Activated T-cell treated with anti-CD3 and anti-CD28 coated beads, Interleukin-2, amount 50 U/mL, for 4 hours (primary cell): ENCODE measurements at regions not wholly inside any gene's neighbourhood (a gene's known extent, or its start where the extent isn't known, plus 50 kb on each side); places are given as distances from the start of the nearest gene placed in this dataset.
"Not testable (repeated sequence)": the region's sequence is repeated elsewhere in the genome, so short reads cannot be mapped to it uniquely, and the experiment has no call there.

Experiments used
- ATAC-seq, 2 donors: fragments of 200-7000 bp; cut with Tn5 transposase; one replicate each; pipeline ENCODE4 v1.10.0; 2021
- DNase-seq: peaks from one replicate; pipeline ENCODE4 v3.0.0-alpha.2; 2020
- H3K27me3 Mint-ChIP-seq: one replicate; pipeline ENCODE4 v1.8.0; 2021; ENCODE audit warnings: low read depth, mixed read lengths
- H3K36me3 Mint-ChIP-seq: one replicate; pipeline ENCODE4 v1.8.0; 2022; ENCODE audit warnings: mixed read lengths; ENCODE audit not compliant: insufficient read depth
- H3K4me1 Mint-ChIP-seq: one replicate; pipeline ENCODE4 v1.8.0; 2021; ENCODE audit warnings: low read depth, mixed read lengths
- H3K4me3 Mint-ChIP-seq: one replicate; pipeline ENCODE4 v1.8.0; 2021; ENCODE audit warnings: mild to moderate bottlenecking, moderate library complexity, mixed read lengths
- H3K9me3 Mint-ChIP-seq: one replicate; pipeline ENCODE4 v1.8.0; 2021; ENCODE audit warnings: mixed read lengths

- ATAC-seq: no peak
- Mint-ChIP-seq H3K4me3 (no peak overlapping the region), H3K36me3 (no peaks in the 10 kb centered on the region), H3K4me1 (no peaks in the 10 kb centered on the region), H3K9me3 (peaks cover 4% of the 10 kb centered on the region), H3K27me3 (peaks cover 3% of the 10 kb centered on the region)
- no peak for DNase-seq
These were observed 117.1 kb downstream of the MED10 start for GRCh38 chr5:6261256-6261655.

GRCh38 chr5:6260846-6261245 lies 117.5 kb downstream of the MED10 start:
- no peak for ATAC-seq
- H3K9me3 Mint-ChIP-seq: peaks cover 4% of the 10 kb centered on the region
- H3K4me3 Mint-ChIP-seq: no peak overlapping the region
- no peaks in the 10 kb centered on the region for H3K4me1 Mint-ChIP-seq
- H3K27me3 Mint-ChIP-seq: peaks cover 3% of the 10 kb centered on the region
- DNase-seq: no peak
- H3K36me3 Mint-ChIP-seq: no peaks in the 10 kb centered on the region

GRCh38 chr5:6256901-6257300 lies 121.4 kb downstream of the MED10 start:
- no peaks in the 10 kb centered on the region for H3K4me1 Mint-ChIP-seq
- H3K36me3 Mint-ChIP-seq: no peaks in the 10 kb centered on the region
- no peak overlapping the region for H3K4me3 Mint-ChIP-seq
- H3K27me3 Mint-ChIP-seq: peaks cover 3% of the 10 kb centered on the region
- DNase-seq (no peak), ATAC-seq (no peak)
- H3K9me3 Mint-ChIP-seq: peaks cover 4% of the 10 kb centered on the region

DNA sequence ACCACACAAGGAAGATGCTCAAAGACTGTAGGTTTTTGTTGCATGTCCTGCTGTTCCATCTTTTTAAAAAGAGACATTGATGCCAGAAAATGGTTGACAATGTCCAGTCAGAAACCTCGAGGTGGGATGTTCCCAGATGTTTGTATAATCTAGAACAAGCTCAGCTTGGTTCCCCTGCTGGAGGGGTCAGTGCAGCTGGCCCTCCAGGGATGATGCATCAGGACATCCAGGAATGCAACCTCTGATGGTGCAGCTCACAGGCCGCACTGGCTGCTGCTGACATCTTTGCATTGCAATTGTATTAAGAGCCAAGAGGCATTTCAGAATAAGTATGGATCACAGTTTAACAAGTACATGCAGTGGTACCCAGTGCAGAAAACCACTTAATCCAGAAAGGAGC lies 122.4 kb downstream of the MED10 start:
- ATAC-seq (no peak), DNase-seq (no peak)
- Mint-ChIP-seq H3K27me3 (peaks cover 3% of the 10 kb centered on the region), H3K36me3 (no peaks in the 10 kb centered on the region), H3K4me1 (no peaks in the 10 kb centered on the region), H3K9me3 (peaks cover 7% of the 10 kb centered on the region), H3K4me3 (no peak overlapping the region)

DNA sequence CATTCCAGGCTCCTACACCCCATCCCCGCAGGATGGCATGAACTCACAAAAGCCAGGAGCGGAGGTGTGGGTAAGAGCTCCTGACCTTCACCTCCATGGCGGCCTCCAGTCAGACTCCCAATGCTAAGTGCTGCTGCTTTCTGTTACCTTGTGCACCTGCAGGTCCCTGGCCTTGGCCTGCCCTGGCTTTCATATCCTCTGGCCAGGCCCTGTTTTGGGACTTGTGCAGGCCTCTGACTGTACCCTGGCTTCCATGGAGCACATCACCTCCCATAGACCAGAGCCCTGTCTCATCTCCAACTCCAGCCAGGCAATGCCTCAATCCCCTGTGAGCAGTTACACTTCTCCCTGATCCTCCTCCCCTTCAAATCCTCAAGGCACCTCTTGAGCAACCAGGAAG lies 124.5 kb downstream of the MED10 start:
- DNase-seq: no peak
- no peaks in the 10 kb centered on the region for H3K36me3 Mint-ChIP-seq
- no peaks in the 10 kb centered on the region for H3K27me3 Mint-ChIP-seq
- peaks cover 8% of the 10 kb centered on the region for H3K9me3 Mint-ChIP-seq
- H3K4me3 Mint-ChIP-seq: no peak overlapping the region
- no peak for ATAC-seq
- no peaks in the 10 kb centered on the region for H3K4me1 Mint-ChIP-seq

DNA sequence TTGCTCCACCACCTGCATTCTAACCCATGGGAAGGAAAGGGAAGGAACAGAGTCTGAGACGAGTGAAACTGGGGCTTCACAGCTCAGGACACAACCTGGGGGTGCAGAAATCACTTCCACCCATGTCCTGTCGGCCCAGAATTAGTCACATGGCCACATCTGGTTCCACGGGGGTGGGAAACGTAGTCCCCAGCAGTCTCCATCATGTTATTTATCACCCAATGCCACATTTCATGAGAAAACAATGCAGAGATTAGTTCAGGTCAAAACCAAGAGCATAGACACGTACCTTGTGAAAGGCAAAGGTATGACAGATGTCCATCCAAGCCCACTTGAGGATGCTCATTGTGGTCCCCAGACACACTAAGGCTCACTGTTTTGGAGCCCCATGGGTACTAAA lies 125.1 kb downstream of the MED10 start:
- H3K4me1 Mint-ChIP-seq: no peaks in the 10 kb centered on the region

DNA sequence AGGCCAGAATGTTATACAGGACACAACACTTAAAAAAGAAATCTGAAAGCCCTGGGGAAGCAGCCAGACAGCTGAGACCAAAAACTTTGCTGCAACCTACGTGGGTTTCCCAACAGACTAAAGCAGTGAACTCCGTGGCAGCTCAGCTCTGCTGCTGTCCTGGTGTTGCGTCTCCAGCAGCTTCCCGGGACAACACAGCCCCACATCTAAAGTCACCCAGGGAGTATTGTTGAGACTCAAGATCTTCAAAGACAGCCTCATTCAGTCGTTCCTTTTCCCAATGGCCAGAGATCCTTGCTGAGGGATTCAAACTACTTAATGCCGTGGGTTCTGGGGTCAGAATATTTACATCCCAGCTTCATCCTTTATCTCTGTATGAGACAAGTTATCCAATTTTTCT lies 125.8 kb downstream of the MED10 start:
- ATAC-seq: no peak
- no peaks in the 10 kb centered on the region for H3K27me3 Mint-ChIP-seq
- DNase-seq: no peak
- peaks cover 7% of the 10 kb centered on the region for H3K9me3 Mint-ChIP-seq
- no peaks in the 10 kb centered on the region for H3K36me3 Mint-ChIP-seq
- no peak overlapping the region for H3K4me3 Mint-ChIP-seq
- no peaks in the 10 kb centered on the region for H3K4me1 Mint-ChIP-seq

More for the DNA sequence above, 125.1 kb downstream of the MED10 start:
- Mint-ChIP-seq H3K9me3 (peaks cover 8% of the 10 kb centered on the region), H3K36me3 (no peaks in the 10 kb centered on the region), H3K27me3 (no peaks in the 10 kb centered on the region), H3K4me3 (no peak overlapping the region)
- ATAC-seq: no peak
- no peak for DNase-seq

- H3K27me3 Mint-ChIP-seq: no peaks in the 10 kb centered on the region
- no peak overlapping the region for H3K4me3 Mint-ChIP-seq
- DNase-seq (no peak), ATAC-seq (no peak)
- H3K4me1 Mint-ChIP-seq: no peaks in the 10 kb centered on the region
- no peaks in the 10 kb centered on the region for H3K36me3 Mint-ChIP-seq
- peaks cover 4% of the 10 kb centered on the region for H3K9me3 Mint-ChIP-seq
These were observed 126.7 kb downstream of the MED10 start for GRCh38 chr5:6251565-6252102.

- Mint-ChIP-seq H3K36me3 (no peaks in the 10 kb centered on the region), H3K27me3 (no peaks in the 10 kb centered on the region), H3K4me1 (no peaks in the 10 kb centered on the region), H3K4me3 (no peak overlapping the region), H3K9me3 (peaks cover 4% of the 10 kb centered on the region)
- DNase-seq (no peak), ATAC-seq (no peak)
These were observed 128.2 kb downstream of the MED10 start for GRCh38 chr5:6250121-6250520.

DNA sequence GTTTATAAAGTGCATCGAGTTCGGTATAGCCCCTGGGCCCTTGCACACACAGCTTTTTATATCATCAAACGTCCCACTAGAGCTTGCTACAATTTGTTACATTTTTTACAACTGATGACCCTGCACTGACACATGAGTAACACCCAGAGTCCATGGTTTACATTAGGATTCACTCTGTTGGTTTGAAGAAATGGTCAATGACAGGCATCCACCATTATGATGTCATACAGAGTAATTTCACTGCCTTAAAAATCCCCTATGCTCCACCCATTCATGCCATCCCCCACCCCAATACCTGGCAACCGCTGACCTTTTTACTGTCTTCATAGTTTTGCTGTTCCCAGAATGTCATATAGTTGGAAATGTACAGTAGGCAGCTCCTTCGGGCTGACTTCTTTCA lies 130.2 kb downstream of the MED10 start:
- ATAC-seq (no peak), DNase-seq (no peak)
- no peak overlapping the region for H3K4me3 Mint-ChIP-seq
- no peaks in the 10 kb centered on the region for H3K4me1 Mint-ChIP-seq
- H3K36me3 Mint-ChIP-seq: no peaks in the 10 kb centered on the region
- H3K27me3 Mint-ChIP-seq: no peaks in the 10 kb centered on the region
- peaks cover 4% of the 10 kb centered on the region for H3K9me3 Mint-ChIP-seq

DNA sequence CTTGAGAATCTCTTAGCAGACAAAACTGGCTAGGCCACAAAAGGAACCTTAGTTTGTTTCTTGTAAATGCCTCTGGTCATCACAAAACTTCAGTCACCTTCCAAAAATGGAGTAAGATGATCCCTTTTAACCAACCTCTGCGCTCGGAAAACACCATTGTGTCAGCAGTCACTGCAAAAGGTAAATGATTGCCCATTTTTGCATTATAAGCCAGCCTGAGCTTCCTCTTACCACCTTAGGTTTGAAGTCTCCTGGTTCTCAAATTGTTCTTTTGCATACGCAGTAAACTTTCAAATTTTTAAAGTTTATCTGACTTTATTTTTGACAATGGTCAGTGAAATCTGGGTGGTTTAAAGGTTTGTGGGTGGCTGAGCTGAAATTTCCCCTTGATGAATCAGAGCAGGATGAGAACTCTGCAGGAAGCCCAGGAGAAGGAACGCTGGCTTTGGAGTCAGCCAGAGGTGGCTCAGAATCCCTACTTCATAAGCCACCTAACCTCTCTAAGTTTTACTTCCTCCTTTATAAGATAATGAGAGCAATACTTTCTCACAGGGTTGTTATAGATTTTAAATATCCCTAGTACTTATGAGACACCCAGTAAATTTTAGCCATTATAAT lies 131.4 kb downstream of the MED10 start:
- DNase-seq (no peak), ATAC-seq (no peak)
- no peak overlapping the region for H3K4me3 Mint-ChIP-seq
- H3K36me3 Mint-ChIP-seq: no peaks in the 10 kb centered on the region
- peaks cover 4% of the 10 kb centered on the region for H3K9me3 Mint-ChIP-seq
- H3K27me3 Mint-ChIP-seq: no peaks in the 10 kb centered on the region
- no peaks in the 10 kb centered on the region for H3K4me1 Mint-ChIP-seq

DNA sequence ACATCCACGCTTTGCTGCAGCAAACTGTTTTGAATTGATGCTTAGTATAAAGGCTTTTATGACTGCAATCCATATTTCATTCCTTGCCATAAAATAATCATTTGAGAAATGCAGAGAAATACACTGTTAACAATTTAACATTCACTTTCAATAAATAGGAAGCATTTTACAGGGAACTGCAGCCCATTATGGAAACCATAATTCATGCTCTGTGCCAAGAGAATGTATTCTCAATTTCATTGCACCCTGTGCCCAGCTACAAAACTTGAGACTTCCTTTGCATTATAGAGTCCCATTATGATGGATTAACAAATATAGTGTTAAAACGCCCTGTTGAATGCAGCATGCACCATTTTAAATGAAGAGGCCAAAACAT lies 134.0 kb downstream of the MED10 start:
- H3K4me1 Mint-ChIP-seq: no peaks in the 10 kb centered on the region
- DNase-seq (no peak), ATAC-seq (no peak)
- H3K9me3 Mint-ChIP-seq: peaks cover 8% of the 10 kb centered on the region
- no peaks in the 10 kb centered on the region for H3K27me3 Mint-ChIP-seq
- H3K36me3 Mint-ChIP-seq: no peaks in the 10 kb centered on the region
- no peak overlapping the region for H3K4me3 Mint-ChIP-seq

- no peaks in the 10 kb centered on the region for H3K4me1 Mint-ChIP-seq
- no peak overlapping the region for H3K4me3 Mint-ChIP-seq
- peaks cover 8% of the 10 kb centered on the region for H3K9me3 Mint-ChIP-seq
- ATAC-seq (no peak), DNase-seq (no peak)
- H3K27me3 Mint-ChIP-seq: no peaks in the 10 kb centered on the region
- H3K36me3 Mint-ChIP-seq: no peaks in the 10 kb centered on the region
These were observed 134.5 kb downstream of the MED10 start for GRCh38 chr5:6243706-6244338.

GRCh38 chr5:6241056-6241455 lies 137.3 kb downstream of the MED10 start:
- not testable (repeated sequence) for H3K4me1 Mint-ChIP-seq, H3K27me3 Mint-ChIP-seq, DNase-seq, H3K9me3 Mint-ChIP-seq, ATAC-seq, H3K36me3 Mint-ChIP-seq, H3K4me3 Mint-ChIP-seq

DNA sequence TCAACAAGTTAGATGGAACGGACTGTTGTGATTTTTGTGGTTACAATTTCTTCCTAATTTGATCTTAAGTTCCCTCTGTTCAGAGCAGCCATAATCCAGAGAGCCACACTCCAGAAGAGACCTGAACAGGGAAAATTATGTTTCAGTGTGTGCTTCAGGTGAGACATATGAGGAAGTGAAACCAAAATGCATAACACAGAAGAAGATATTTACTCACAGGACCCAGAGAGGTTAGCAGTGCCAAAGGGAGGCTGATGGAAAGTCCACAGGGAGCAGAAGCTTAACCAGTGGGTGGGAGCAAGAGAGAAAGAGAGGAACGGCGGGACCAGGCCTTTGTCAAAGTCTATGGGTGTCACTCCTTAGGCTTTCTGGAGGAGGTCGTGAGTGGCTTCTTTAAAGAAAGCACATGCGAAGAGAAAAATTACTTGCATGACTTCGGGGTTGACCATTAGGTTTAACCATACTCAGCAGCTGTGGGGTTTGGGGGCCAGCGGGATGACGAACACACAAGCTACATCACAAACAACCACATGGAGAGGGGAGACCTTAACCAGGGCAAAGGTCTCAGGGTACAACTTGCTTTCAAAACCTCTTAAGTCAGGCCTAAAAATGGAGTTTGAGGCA lies 141.4 kb downstream of the MED10 start:
- Mint-ChIP-seq H3K27me3 (peaks cover 5% of the 10 kb centered on the region), H3K9me3 (peaks cover 8% of the 10 kb centered on the region), H3K4me3 (no peak overlapping the region), H3K36me3 (no peaks in the 10 kb centered on the region), H3K4me1 (no peaks in the 10 kb centered on the region)
- ATAC-seq (no peak), DNase-seq (no peak)
